PC-9 (cell line): ENCODE measurements at regions not wholly inside any gene's neighbourhood (a gene's known extent, or its start where the extent isn't known, plus 50 kb on each side); places are given as distances from the start of the nearest gene placed in this dataset.

ENCODE experiments used
- BruUV-seq: library from RNA; stranded (reverse); fragments of 400-500 nt; replicated peaks from 2 replicates; lab custom pipeline; 2021; lab: Mats Ljungman, UMichigan
- CTCF ChIA-PET: fragments of 300-600 bp; sonication (Branson Sonifier 250); formaldehyde crosslinking; loops from one replicate; lab custom pipeline; 2022; ENCODE audit warnings: antibody characterized with exemption; lab: Charles Lee
- POLR2A ChIA-PET: fragments of 300-600 bp; sonication (Branson Sonifier 250); formaldehyde crosslinking; loops from one replicate; lab custom pipeline; 2022; ENCODE audit warnings: antibody characterized with exemption; ENCODE audit not compliant: unreplicated experiment; lab: Charles Lee
- DNase-seq, 2 experiments: peaks; one replicate each; pipeline versions ENCODE4 v3.0.0 to v3.0.0-alpha.2; 2015 to 2022; ENCODE audit warnings: mixed read lengths in 1 of 2
- H2AFZ ChIP-seq: fragments of 200-600 bp; sonication (generic); 2 replicates; pipeline ENCODE4 v1.8.1; 2017; ENCODE audit warnings: antibody characterized with exemption
- H3F3A ChIP-seq: fragments of 200-600 bp; sonication (generic); 2 replicates; pipeline ENCODE4 v1.8.1; 2017; ENCODE audit warnings: antibody characterized with exemption, mild to moderate bottlenecking, low read depth; ENCODE audit not compliant: insufficient read depth
- H3K27ac ChIP-seq: fragments of 200-600 bp; sonication (generic); 2 replicates; pipeline ENCODE4 v1.6.1; 2016; ENCODE audit warnings: mixed run types
- H3K27me3 ChIP-seq: fragments of 200-600 bp; sonication (generic); 2 replicates; pipeline ENCODE4 v1.6.1; 2016; ENCODE audit warnings: low read depth, mixed run types; ENCODE audit not compliant: insufficient read depth
- H3K36me3 ChIP-seq: fragments of 200-600 bp; sonication (generic); 2 replicates; pipeline ENCODE4 v1.6.1; 2016; ENCODE audit warnings: low read depth, mixed run types
- H3K4me1 ChIP-seq: fragments of 200-600 bp; sonication (generic); replicated peaks from 2 replicates; pipeline ENCODE4 v1.6.1; 2016; ENCODE audit warnings: mixed run types; ENCODE audit not compliant: insufficient read depth
- H3K4me2 ChIP-seq: fragments of 200-600 bp; sonication (generic); 2 replicates; pipeline ENCODE4 v1.6.1; 2017; ENCODE audit warnings: mixed run types
- H3K4me3 ChIP-seq: fragments of 200-600 bp; sonication (generic); 2 replicates; pipeline ENCODE4 v1.6.1; 2016; ENCODE audit warnings: mixed run types
- H3K79me2 ChIP-seq: fragments of 200-600 bp; sonication (generic); 2 replicates; pipeline ENCODE4 v1.6.1; 2017; ENCODE audit warnings: low read depth, mixed run types
- H3K9me2 ChIP-seq: fragments of 200-600 bp; sonication (generic); 2 replicates; pipeline ENCODE4 v1.8.1; 2017; ENCODE audit warnings: mild to moderate bottlenecking; ENCODE audit not compliant: insufficient read depth
- H3K9me3 ChIP-seq: fragments of 200-600 bp; sonication (generic); 2 replicates; pipeline ENCODE4 v1.8.1; 2016; ENCODE audit warnings: low read depth; ENCODE audit not compliant: insufficient read depth
- H4K20me1 ChIP-seq: fragments of 200-600 bp; sonication (generic); 2 replicates; pipeline ENCODE4 v1.8.1; 2017; ENCODE audit not compliant: insufficient read depth
- CTCF ChIP-seq: fragments of 200-600 bp; sonication (generic); conservative IDR thresholded peaks from 2 replicates; pipeline ENCODE4 v1.6.1; 2017; ENCODE audit warnings: mixed run types, antibody characterized with exemption, mild to moderate bottlenecking, moderate library complexity
- EZH2 ChIP-seq: fragments of 200-600 bp; sonication (generic); IDR thresholded peaks from 2 replicates; pipeline ENCODE4 v1.8.0; 2017; ENCODE audit warnings: antibody characterized with exemption, low read depth
- intact Hi-C: fragments of 100-400 bp; cut with micrococcal nuclease; formaldehyde crosslinking; loops from one replicate; pipeline ENCODE4 v1.10.0; 2022; ENCODE audit not compliant: unreplicated experiment

- H3K36me3 ChIP-seq, result no peaks in the 10 kb centered on the region
- CTCF ChIA-PET, result no interaction called here
- POLR2A ChIA-PET, result no interaction called here
Observed at GRCh38 chr6:3949521-3949920, 100.3 kb downstream of the FAM50B start.

GRCh38 chr6:3956054-3956453, 106.9 kb downstream of the FAM50B start:
- Histone ChIP-seq H3K79me2 (no peaks in the 10 kb centered on the region), H4K20me1 (no peaks in the 10 kb centered on the region), H3K27ac (no peak overlapping the region), H3K9me3 (no peaks in the 10 kb centered on the region), H3K36me3 (no peaks in the 10 kb centered on the region), H3K4me3 (no peak overlapping the region), H3K4me1 (no peaks in the 10 kb centered on the region), H3F3A (no peaks in the 10 kb centered on the region), H3K27me3 (no peaks in the 10 kb centered on the region), H3K4me2 (no peak overlapping the region), H3K9me2 (no peaks in the 10 kb centered on the region), H2AFZ (no peak overlapping the region)
- intact Hi-C loops, result no loop called here
- no peak for TF ChIP-seq CTCF
- no peak for TF ChIP-seq EZH2
- DNase-seq, result no peak
- ChIA-PET CTCF (no interaction called here), POLR2A (no interaction called here)
- no TSS peak for BruUV-seq

More at GRCh38 chr6:3949521-3949920, 100.3 kb downstream of the FAM50B start:
- Histone ChIP-seq H3K4me3 (no peak overlapping the region), H3K9me3 (no peaks in the 10 kb centered on the region), H3K9me2 (no peaks in the 10 kb centered on the region), H3F3A (no peaks in the 10 kb centered on the region), H2AFZ (no peak overlapping the region), H3K79me2 (no peaks in the 10 kb centered on the region), H3K4me2 (no peak overlapping the region), H3K27ac (no peak overlapping the region), H4K20me1 (no peaks in the 10 kb centered on the region), H3K4me1 (peaks cover 9% of the 10 kb centered on the region), H3K27me3 (no peaks in the 10 kb centered on the region)
- intact Hi-C loops, result no loop called here
- no peak for DNase-seq
- BruUV-seq, result no TSS peak
- no peak for TF ChIP-seq CTCF
- TF ChIP-seq EZH2, result no peak

GRCh38 chr6:3957321-3957720, 108.1 kb downstream of the FAM50B start:
- Histone ChIP-seq H3K4me3 (no peak overlapping the region), H3K27ac (no peak overlapping the region), H3K79me2 (no peaks in the 10 kb centered on the region), H3K4me1 (no peaks in the 10 kb centered on the region), H4K20me1 (no peaks in the 10 kb centered on the region), H2AFZ (no peak overlapping the region), H3K9me2 (no peaks in the 10 kb centered on the region), H3K4me2 (no peak overlapping the region), H3K9me3 (no peaks in the 10 kb centered on the region), H3K36me3 (no peaks in the 10 kb centered on the region), H3K27me3 (no peaks in the 10 kb centered on the region), H3F3A (no peaks in the 10 kb centered on the region)
- ChIA-PET CTCF (no interaction called here), POLR2A (no interaction called here)
- intact Hi-C loops, result no loop called here
- TF ChIP-seq EZH2 (no peak), CTCF (no peak)
- BruUV-seq, result no TSS peak
- DNase-seq, result no peak
